HG02588 (cell line): ENCODE measurements at regions not wholly inside any gene's neighbourhood (a gene's known extent, or its start where the extent isn't known, plus 50 kb on each side); places are given as distances from the start of the nearest gene placed in this dataset.

Source experiments
- ATAC-seq: cut with Tn5 transposase; IDR thresholded peaks from one replicate; pipeline ENCODE4 v1.9.1; 2021; ENCODE audit warnings: mild to moderate bottlenecking, moderate library complexity; ENCODE audit not compliant: unreplicated experiment

- ATAC-seq = no peak
Observed at GRCh38 chr6:169847141-169847674, 95.8 kb downstream of the ERMARD start.

- ATAC-seq = no peak
Observed at GRCh38 chr6:169846286-169847056, 95.0 kb downstream of the ERMARD start.

DNA sequence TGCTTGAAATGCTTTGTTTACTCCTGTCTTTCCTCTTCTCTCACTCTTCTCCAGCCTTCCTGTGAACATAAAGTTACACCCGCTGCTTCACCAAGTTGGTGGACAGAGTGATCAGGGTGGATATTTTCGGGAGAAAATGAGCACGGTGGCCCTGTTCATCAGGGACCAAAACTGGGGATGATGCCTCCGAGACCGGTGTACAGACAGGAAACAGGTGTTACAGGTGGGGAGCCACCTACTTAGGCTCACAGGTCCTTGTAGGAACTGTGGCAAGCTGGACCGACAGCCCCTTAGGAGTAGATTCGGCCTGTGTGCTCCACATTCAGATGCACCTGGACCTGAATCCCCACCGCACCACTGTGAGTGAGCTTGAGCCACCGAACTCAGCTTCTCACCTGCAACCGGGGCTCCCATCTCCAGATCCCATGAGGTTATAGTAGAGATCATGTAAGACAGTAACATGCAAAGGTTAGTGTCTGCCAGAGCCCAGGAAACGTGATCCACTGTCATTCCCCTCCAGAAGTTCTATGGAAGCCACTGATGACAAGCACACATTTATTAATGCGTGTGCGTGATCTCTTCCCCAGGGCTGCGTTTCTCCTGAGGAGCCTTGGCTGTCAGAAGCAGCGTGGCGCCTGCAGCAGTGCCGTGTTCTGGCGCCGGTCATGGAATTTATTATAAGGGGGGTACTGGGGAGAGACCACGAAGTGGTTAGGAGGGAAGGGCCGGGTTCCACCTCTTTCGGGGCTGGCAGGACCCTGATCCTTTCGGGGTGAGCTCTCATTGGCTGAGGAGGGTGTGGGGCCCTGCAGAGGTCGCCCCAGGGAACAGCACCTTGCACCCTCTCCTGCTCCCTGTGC is 94.2 kb downstream of the ERMARD start:
- no peak for ATAC-seq

GRCh38 chr6:169844946-169845345 is 93.5 kb downstream of the ERMARD start:
- ATAC-seq = no peak

- no peak for ATAC-seq
Observed at GRCh38 chr6:169843991-169844390, 92.6 kb downstream of the ERMARD start.

GRCh38 chr6:169843110-169843509 is 91.7 kb downstream of the ERMARD start:
- no peak for ATAC-seq

DNA sequence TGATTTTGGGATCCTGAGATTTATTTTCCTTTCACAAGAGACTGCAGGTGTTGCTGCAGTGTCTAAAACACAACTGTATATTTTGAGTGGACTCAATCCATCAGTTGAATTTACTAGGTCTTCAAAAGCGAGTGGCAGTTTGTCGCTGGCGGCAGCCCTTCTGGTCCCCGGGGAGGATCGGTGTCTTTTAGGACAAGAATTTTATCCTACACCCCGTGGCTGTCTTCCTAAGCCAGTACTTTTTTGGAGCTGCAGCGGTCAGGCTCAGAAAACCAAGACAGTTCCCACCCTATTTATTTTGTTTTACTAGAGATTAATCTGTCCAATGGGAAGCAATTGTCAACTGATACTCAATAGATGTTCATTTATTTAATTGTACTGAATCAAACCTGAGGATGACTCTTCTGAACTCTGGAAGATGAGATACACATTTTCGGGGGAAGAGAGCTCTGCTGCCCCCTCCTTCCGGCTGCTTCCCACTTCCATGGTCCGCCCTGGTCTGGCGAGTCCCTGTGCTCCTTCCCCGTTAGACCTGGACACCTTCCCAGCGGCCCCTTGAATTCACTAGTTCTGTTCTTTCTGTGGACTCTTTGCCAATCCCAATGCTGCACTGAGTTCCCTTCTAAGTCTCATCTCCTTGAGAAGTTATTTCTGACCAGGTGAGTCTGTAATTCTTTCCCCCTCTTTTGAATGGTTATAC is 90.6 kb downstream of the ERMARD start:
- ATAC-seq = no peak

GRCh38 chr6:169841251-169841650 is 89.8 kb downstream of the ERMARD start:
- no peak for ATAC-seq

DNA sequence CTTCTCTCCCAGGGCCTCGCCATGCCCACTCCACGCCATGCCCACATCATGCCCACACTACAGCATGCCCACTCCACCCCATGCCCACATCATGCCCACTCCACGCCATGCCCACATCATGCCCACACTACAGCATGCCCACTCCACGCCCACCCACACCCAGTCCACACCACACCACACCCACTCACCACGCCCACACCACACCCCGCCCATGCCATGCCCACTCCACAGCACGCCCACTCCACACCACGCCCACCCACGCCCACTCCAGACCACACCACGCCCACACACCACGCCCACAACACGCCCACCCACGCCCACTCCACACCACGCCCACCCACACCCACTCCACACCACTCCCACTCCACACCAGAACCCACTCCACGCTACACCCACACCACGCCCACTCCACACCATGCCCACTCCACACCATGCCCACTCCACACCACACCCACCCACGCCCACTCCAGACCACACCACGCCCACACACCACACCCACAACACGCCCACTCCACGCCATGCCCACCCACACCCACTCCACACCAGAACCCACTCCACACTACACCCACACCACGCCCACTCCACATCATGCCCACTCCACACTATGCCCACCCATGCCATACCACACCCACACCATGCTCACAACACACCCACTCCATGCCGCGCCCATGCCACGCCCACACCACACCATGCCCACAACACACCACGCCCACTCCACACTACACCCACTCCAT is 88.6 kb downstream of the ERMARD start:
- no peak for ATAC-seq

DNA sequence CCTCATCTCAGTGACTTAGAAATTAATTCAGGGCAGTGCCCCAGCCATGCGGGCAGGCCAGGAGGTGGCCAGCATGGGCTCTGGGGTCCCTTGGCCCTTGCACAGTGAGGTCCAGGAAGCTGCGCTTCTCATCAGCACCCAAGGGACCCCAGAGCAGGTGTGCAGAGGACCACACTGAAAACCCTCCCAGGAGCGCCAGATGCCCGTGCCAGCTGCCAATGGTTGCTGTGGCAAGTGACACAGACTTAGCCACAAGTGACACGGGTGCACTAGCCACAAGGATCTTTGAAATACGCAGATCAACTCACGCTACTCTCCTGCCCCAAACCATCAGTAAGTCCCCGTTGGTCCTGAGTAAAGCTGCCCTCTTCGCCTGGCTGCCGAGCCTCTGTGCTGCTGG is 88.1 kb downstream of the ERMARD start:
- no peak for ATAC-seq

DNA sequence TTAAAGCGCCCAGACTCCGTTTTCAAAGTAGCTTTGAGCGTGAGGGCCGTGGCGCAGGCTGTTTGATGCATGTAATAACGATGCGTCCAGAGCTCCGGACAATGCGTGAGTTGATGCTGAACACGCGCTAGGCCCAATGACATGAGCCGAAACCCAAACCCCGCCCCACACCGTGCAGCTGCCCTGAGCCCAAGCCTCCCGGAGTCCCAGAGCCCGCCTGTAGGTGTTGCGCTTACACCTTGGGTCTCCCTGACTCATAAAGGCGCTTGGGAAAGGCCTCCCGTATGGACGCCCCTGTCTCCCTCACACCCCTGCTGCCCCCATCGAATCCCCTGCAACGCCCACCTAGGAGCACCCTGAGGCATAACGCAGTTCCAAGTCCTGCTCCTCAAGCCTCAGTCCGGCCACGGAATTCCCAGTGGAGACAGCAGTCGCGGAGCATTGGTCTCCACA is 87.6 kb downstream of the ERMARD start:
- ATAC-seq = no peak

GRCh38 chr6:169838346-169839028 is 87.1 kb downstream of the ERMARD start:
- no peak for ATAC-seq

DNA sequence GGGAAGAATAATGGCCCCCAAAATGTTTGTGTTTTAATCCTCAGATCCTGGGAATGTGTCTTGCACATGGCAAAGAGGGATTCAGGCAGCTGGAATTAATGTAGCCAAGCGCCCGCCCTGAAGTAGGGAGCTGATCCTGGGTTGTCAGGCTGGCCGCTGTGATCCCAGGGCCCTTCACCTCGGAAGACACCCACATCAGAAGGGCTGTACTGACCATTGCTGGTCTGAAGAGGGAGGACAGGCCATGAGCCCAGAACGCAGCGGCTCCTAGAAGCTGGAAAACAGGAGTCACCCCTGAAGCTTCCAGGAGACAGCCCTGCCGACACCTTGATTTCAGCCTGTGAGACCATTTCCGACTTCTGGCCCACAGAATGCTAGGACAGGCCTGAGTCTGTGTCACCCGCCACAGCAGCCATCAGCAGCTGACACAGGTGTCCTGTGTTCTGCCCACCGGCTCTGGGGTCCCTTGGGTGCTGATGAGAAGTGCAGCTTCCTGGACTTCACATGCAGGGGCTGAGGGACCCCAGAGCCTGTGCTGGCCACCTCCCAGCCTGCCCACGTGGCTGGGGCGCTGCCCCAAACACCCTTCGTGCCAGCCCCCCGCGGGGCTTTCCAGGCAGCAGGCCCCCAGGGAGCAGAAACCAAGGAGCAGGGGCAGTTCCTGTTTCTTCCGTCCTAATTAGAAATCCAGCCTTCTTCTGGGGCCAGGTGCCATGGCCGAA is 86.3 kb downstream of the ERMARD start:
- no peak for ATAC-seq

GRCh38 chr6:169833258-169833794 is 81.9 kb downstream of the ERMARD start:
- ATAC-seq = no peak

DNA sequence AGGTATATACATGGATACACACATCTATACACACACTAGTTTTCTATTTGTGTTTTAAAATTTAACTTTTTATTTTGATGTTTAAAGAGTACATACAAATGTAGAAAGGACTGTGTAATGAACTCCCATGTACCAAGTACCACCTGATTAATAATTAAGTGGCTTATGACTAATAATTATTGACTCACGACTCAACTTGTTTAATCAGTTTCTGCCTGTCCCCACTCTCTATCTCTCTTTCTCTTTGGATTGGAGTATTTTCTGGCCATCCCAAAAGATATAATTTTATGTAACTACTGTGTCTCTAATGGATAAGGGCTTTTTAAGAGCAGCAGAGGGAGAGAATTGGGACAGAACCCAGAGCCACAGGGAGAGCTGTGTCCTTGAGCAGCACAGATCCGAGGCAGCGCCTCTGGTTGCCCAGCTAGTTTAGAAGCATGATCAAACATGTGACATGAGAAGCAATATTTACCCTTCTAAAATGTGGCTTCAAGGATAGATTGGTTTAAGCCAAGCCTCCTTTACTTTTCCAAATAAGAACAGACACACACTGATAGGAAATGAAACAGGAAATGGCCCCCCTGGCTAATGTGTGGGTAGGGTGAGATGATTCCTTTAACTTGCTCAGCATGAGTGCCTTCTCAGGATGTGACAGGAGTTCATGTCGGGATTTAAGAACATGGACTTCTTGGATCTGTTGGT is 81.0 kb downstream of the ERMARD start:
- no peak for ATAC-seq

- ATAC-seq = no peak
Observed at GRCh38 chr6:169831450-169832246, 80.2 kb downstream of the ERMARD start.
